ENCODE measurements at regions not wholly inside any gene's neighbourhood (a gene's known extent, or its start where the extent isn't known, plus 50 kb on each side); places are given as distances from the start of the nearest gene placed in this dataset.

GRCh38 chr3:84891851-84892250, 66.9 kb upstream of the CADM2 start:
- no peaks in the 10 kb centered on the region for H3K36me3 ChIP-seq (ENCODE audit: control insufficient read depth in 2 of 2, insufficient read depth in 2 of 2, low read length in 1 of 2)
- H3K4me2 ChIP-seq (ENCODE audit: control insufficient read depth, insufficient read depth): no peak overlapping the region
- CTCF ChIA-PET: no interaction called here
- no peak for ATAC-seq
- no peak overlapping the region for H3K27ac ChIP-seq (ENCODE audit: control insufficient read depth, insufficient read depth)
- 83% methylated on average over 1 of the region's 1 CpG for WGBS (ENCODE audit: insufficient coverage, insufficient replicate concordance, low lambda C conversion rate, missing lambda C conversion rate)
- in situ Hi-C loops (cut with MboI): no loop called here
- H3K9ac ChIP-seq (ENCODE audit: control insufficient read depth, insufficient read depth, low read length): no peak overlapping the region
- no peaks in the 10 kb centered on the region for H3K27me3 ChIP-seq (replicated peaks in 1 of 2; ENCODE audit: control insufficient read depth in 2 of 2, insufficient read depth in 2 of 2, low read length in 1 of 2)
- no TSS peak for BruUV-seq (replicated peaks)
- intact Hi-C loops (cut with micrococcal nuclease; ENCODE audit: unreplicated experiment): no loop called here
- no peak for TF ChIP-seq RAD21 (IDR thresholded peaks at IDR 0.05; ENCODE audit: insufficient read depth, low read depth, low read length)
- no peak for TF ChIP-seq ATF2 (IDR thresholded peaks at IDR 0.05; ENCODE audit: low read length)
- TF ChIP-seq CEBPZ (IDR thresholded peaks at IDR 0.05; ENCODE audit: low read depth, low read length): no peak
- no peak for TF ChIP-seq SMARCA5 (IDR thresholded peaks at IDR 0.05)
- POLR2A ChIA-PET: no interaction called here
- FAIRE-seq: no peak
- RAD21 ChIA-PET (ENCODE audit: unreplicated experiment): no interaction called here
- DNase-seq (ENCODE audit: low read depth, low spot score): no peak
- H2AFZ ChIP-seq (ENCODE audit: control insufficient read depth, low read depth, low read length): no peak overlapping the region
- no peaks in the 10 kb centered on the region for H3K4me1 ChIP-seq (ENCODE audit: control insufficient read depth, insufficient read depth, low read length)
- H3K9me3 ChIP-seq (replicated peaks; ENCODE audit: control insufficient read depth, insufficient read depth, low read length): no peaks in the 10 kb centered on the region
- no peaks in the 10 kb centered on the region for H3K79me2 ChIP-seq (ENCODE audit: control insufficient read depth, insufficient read depth, low read length)
- no peak overlapping the region for H3K4me3 ChIP-seq
- H4K20me1 ChIP-seq (ENCODE audit: control insufficient read depth, insufficient read depth): no peaks in the 10 kb centered on the region
- SMC1A ChIA-PET (ENCODE audit: uncharacterized antibody, unreplicated experiment): no interaction called here
